Chondrocyte (in vitro differentiated cells): ENCODE measurements at regions not wholly inside any gene's neighbourhood (a gene's known extent, or its start where the extent isn't known, plus 50 kb on each side); places are given as distances from the start of the nearest gene placed in this dataset.

Source experiments
- DNase-seq: peaks from one replicate; pipeline ENCODE4 v3.0.0; 2021; ENCODE audit warnings: mixed read lengths, low spot score
- H3K27ac Mint-ChIP-seq: one replicate; pipeline ENCODE4 v1.8.0; 2021; ENCODE audit warnings: mild to moderate bottlenecking, moderate library complexity, mixed read lengths; ENCODE audit not compliant: unreplicated experiment
- H3K27me3 Mint-ChIP-seq: 2 replicates; pipeline ENCODE4 v1.8.0; 2021; ENCODE audit warnings: low read depth, mixed read lengths
- H3K36me3 Mint-ChIP-seq: 2 replicates; pipeline ENCODE4 v1.8.0; 2021; ENCODE audit warnings: low read depth, mixed read lengths
- H3K4me1 Mint-ChIP-seq: 2 replicates; pipeline ENCODE4 v1.8.0; 2021; ENCODE audit warnings: low read depth, mild to moderate bottlenecking, mixed read lengths
- H3K4me3 Mint-ChIP-seq: one replicate; pipeline ENCODE4 v1.8.0; 2021; ENCODE audit warnings: mild to moderate bottlenecking, moderate library complexity, mixed read lengths; ENCODE audit not compliant: unreplicated experiment
- H3K9me3 Mint-ChIP-seq: 2 replicates; pipeline ENCODE4 v1.8.0; 2021; ENCODE audit warnings: low read depth, mixed read lengths
- TF ChIP-seq, protein P1 (sequence below): fragments of 200-600 bp; sonication (generic); IDR thresholded peaks from 2 replicates; pipeline ENCODE4 v1.5.0; 2021; ENCODE audit warnings: antibody characterized with exemption, mild to moderate bottlenecking, moderate library complexity

DNA sequence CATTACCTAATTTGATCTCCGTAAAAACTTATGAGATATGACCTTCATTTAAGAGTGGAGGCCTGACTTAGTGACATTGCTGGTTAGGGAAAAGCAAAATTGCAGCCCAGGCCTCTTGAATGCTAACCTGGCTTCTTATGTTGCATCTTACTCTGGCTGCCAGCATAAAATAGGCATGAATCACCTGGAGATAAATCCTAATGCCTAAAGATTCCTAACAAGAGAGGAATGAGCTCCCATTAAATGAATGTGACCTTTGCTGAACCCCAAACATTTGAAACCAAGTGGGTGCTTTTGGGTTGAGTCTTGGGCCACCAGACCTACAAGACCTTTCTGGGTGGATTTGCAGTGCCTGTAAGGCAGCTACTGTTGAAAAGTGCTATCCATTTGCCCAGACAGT lies 1145.6 kb upstream of the TENM4 start:
- Mint-ChIP-seq H3K36me3 (no peaks in the 10 kb centered on the region), H3K27me3 (no peaks in the 10 kb centered on the region), H3K9me3 (no peaks in the 10 kb centered on the region), H3K27ac (no peak overlapping the region), H3K4me3 (no peak overlapping the region), H3K4me1 (no peaks in the 10 kb centered on the region)
- TF ChIP-seq, protein P1, sequence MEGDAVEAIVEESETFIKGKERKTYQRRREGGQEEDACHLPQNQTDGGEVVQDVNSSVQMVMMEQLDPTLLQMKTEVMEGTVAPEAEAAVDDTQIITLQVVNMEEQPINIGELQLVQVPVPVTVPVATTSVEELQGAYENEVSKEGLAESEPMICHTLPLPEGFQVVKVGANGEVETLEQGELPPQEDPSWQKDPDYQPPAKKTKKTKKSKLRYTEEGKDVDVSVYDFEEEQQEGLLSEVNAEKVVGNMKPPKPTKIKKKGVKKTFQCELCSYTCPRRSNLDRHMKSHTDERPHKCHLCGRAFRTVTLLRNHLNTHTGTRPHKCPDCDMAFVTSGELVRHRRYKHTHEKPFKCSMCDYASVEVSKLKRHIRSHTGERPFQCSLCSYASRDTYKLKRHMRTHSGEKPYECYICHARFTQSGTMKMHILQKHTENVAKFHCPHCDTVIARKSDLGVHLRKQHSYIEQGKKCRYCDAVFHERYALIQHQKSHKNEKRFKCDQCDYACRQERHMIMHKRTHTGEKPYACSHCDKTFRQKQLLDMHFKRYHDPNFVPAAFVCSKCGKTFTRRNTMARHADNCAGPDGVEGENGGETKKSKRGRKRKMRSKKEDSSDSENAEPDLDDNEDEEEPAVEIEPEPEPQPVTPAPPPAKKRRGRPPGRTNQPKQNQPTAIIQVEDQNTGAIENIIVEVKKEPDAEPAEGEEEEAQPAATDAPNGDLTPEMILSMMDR: no peak
- DNase-seq: no peak

DNA sequence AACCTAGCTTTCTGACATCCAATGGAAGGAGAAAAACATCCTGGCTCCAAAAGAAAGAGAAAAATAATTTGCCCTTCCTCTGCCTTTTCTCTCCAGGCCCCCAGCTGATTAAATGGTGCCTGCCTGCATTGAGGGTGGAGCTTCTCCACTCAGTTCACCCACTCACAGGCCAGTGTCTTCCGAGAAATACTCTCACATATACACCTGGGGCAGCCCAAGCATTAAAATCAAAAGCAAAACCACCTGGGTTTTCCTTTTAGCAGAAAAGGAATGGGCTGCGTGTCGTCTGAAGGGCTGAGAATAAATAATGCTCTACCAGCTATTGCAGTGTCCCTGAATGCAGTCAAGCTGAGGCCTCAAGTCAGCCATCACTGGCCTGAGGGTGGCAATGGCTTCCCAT lies 1143.8 kb upstream of the TENM4 start:
- no peak overlapping the region for H3K27ac Mint-ChIP-seq
- no peaks in the 10 kb centered on the region for H3K4me1 Mint-ChIP-seq
- no peaks in the 10 kb centered on the region for H3K9me3 Mint-ChIP-seq
- TF ChIP-seq, protein P1: no peak
- no peaks in the 10 kb centered on the region for H3K27me3 Mint-ChIP-seq
- DNase-seq: no peak
- no peaks in the 10 kb centered on the region for H3K36me3 Mint-ChIP-seq
- no peak overlapping the region for H3K4me3 Mint-ChIP-seq

DNA sequence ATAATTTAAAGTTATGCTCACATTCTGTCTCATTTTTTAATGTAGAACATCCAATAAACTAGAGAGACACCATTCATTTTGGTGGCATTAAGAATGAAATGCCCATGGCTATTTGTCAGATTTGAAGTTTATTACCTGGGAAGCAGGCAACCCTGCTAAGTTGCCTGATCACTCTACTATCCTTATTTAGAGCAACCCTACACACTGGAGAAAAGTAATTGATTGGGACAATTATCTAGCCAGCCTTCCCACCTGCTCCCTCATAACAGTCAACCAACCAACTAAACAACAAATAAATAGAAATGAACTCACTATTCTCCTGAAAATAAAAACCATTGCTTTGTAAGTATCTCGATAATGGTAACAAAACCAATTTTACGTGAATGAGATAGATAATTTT lies 1129.0 kb upstream of the TENM4 start:
- H3K27me3 Mint-ChIP-seq: no peaks in the 10 kb centered on the region
- no peak for DNase-seq
- H3K27ac Mint-ChIP-seq: no peak overlapping the region
- H3K36me3 Mint-ChIP-seq: no peaks in the 10 kb centered on the region
- H3K4me1 Mint-ChIP-seq: no peaks in the 10 kb centered on the region
- H3K4me3 Mint-ChIP-seq: no peak overlapping the region
- TF ChIP-seq, protein P1: no peak
- H3K9me3 Mint-ChIP-seq: peaks cover 7% of the 10 kb centered on the region

DNA sequence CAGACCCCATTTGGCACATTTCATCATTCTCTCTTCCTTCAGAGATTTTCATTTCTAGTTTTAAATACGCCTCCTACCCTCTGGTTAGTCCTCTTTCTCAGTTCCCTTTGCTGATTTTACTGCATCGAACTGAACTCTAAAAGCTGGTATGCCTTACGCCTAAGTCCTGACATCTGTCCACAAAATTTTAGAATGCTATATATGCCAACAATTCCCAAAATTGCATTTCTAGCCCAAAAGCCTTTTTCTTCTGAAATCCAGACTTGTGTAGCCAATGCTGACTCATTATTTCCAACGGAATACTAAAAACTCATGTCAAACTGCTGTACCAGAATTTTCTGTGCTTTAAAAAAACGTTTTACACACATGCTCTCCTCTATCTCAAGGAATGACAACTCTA lies 1124.4 kb upstream of the TENM4 start:
- Mint-ChIP-seq H3K9me3 (no peaks in the 10 kb centered on the region), H3K36me3 (no peaks in the 10 kb centered on the region), H3K4me1 (no peaks in the 10 kb centered on the region), H3K27me3 (no peaks in the 10 kb centered on the region), H3K27ac (no peak overlapping the region), H3K4me3 (no peak overlapping the region)
- TF ChIP-seq, protein P1: no peak
- no peak for DNase-seq

DNA sequence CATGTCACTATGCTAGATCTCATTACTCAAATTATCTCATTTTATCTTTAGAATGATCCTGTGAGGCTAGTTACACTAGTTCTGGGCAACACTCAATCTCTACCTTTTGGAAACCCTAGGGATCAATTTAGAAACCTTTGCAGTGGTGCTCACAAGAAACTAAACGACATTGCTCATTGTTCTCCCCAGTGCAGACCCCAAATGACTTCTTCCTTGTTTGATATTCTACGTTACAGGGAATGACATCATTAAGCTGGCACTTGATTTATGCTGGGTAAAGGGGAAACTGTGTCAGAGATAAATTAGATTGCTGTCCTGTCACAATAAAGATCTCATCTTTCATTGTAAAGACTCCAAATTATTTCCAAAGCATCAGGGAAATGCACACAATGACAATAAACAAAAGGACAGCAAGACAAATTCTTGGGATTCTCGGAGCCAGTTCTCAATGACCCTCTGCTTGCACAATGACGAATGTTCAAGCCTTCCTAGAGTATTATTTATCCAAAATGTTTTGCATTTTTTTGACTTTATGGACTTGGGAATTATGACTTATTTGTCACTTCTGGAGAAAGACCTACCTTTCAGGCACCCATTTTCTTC lies 1121.8 kb upstream of the TENM4 start:
- Mint-ChIP-seq H3K36me3 (no peaks in the 10 kb centered on the region), H3K9me3 (no peaks in the 10 kb centered on the region), H3K27ac (no peak overlapping the region), H3K27me3 (peaks cover 2% of the 10 kb centered on the region), H3K4me1 (no peaks in the 10 kb centered on the region), H3K4me3 (no peak overlapping the region)
- TF ChIP-seq, protein P1: no peak
- no peak for DNase-seq
